Thyroid gland (tissue), 4 donors: ENCODE measurements at regions not wholly inside any gene's neighbourhood (a gene's known extent, or its start where the extent isn't known, plus 50 kb on each side); places are given as distances from the start of the nearest gene placed in this dataset.

Experiments used
- DNase-seq, 2 donors: peaks; one replicate each; pipeline ENCODE4 v3.0.0-alpha.2; 2019
- H3K27ac ChIP-seq, 3 donors: fragments of 200-600 bp; sonication (generic); 1 replicate in 2 of 3; 2 replicates in 1 of 3; pipeline ENCODE4 v1.5.1; 2016 to 2019; ENCODE audit warnings: mild to moderate bottlenecking in 1 of 3, moderate library complexity in 1 of 3
- H3K27me3 ChIP-seq: fragments of 200-600 bp; sonication (generic); one replicate; pipeline ENCODE4 v1.5.1; 2019
- H3K36me3 ChIP-seq, 2 donors: fragments of 200-600 bp; sonication (generic); one replicate each; pipeline ENCODE4 v1.5.1; 2016 to 2019
- H3K4me1 ChIP-seq, 2 donors: fragments of 200-600 bp; sonication (generic); one replicate each; pipeline ENCODE4 v1.5.1; 2017 to 2019
- H3K4me3 ChIP-seq, 3 donors: fragments of 200-600 bp; sonication (generic); replicated peaks in 1 of 3; 1 replicate in 2 of 3; 2 replicates in 1 of 3; pipeline ENCODE4 v1.5.1; 2016; ENCODE audit warnings: mild to moderate bottlenecking in 1 of 3
- H3K9me3 ChIP-seq: fragments of 200-600 bp; sonication (generic); one replicate; pipeline ENCODE4 v1.5.1; 2017
- POLR2A ChIP-seq, 2 donors: fragments of 450-650 bp; IDR thresholded peaks; one replicate each; pipeline ENCODE4 v1.6.1; 2017; ENCODE audit warnings: antibody characterized with exemption in 2 of 2, mild to moderate bottlenecking in 2 of 2, moderate library complexity in 1 of 2
- WGBS, 2 donors: methylation state at CpG; one replicate each; pipeline ENCODE4 v1.1.5; 2017; 5-methylcytosine and 5-hydroxymethylcytosine counted together
- intact Hi-C: fragments of 100-400 bp; cut with DNase I; formaldehyde crosslinking; loops from one replicate; pipeline ENCODE4 v1.15.1; 2023
- TF ChIP-seq, protein P1 (sequence below), 6 experiments: fragments of 200-600 bp in 3 of 6; fragments of 450-650 bp in 3 of 6; sonication (generic) in 3 of 6; IDR thresholded peaks; one replicate each; pipeline ENCODE4 v1.5.1; 2016 to 2019; ENCODE audit warnings: antibody characterized with exemption in 6 of 6, mild to moderate bottlenecking in 2 of 6, inconsistent platforms in 1 of 6, moderate library complexity in 1 of 6

DNA sequence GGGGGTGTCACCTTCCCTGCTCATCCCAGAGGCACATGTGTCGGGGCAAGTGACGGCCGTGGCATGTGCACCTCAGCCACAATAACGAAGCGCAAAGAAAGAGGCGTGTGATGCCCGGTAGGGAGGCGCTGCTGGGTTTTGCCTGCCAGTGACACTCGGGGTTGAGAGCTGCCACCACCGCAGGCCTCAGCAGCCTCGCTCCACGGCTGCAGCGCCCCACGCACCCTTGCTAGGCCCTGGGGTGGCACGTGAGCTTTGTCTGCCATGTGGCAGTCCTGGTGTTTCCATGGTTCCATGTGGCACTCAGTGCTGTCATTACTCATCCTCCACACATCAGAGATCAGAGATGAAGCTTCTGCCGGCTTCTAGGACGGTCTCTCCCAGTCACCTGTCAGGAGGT lies 136.0 kb upstream of the AGAP1 start:
- intact Hi-C loops: no loop called here
- 91 to 98% methylated on average over 7 to 8 of the region's 17 CpGs for WGBS, 2 donors
- Histone ChIP-seq H3K4me3 (no peak overlapping the region), H3K9me3 (no peaks in the 10 kb centered on the region), H3K27ac (no peak overlapping the region), H3K4me1 (no peaks in the 10 kb centered on the region), H3K27me3 (no peaks in the 10 kb centered on the region), H3K36me3 (no peaks in the 10 kb centered on the region)
- TF ChIP-seq, protein P1, sequence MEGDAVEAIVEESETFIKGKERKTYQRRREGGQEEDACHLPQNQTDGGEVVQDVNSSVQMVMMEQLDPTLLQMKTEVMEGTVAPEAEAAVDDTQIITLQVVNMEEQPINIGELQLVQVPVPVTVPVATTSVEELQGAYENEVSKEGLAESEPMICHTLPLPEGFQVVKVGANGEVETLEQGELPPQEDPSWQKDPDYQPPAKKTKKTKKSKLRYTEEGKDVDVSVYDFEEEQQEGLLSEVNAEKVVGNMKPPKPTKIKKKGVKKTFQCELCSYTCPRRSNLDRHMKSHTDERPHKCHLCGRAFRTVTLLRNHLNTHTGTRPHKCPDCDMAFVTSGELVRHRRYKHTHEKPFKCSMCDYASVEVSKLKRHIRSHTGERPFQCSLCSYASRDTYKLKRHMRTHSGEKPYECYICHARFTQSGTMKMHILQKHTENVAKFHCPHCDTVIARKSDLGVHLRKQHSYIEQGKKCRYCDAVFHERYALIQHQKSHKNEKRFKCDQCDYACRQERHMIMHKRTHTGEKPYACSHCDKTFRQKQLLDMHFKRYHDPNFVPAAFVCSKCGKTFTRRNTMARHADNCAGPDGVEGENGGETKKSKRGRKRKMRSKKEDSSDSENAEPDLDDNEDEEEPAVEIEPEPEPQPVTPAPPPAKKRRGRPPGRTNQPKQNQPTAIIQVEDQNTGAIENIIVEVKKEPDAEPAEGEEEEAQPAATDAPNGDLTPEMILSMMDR (IDR thresholded peaks at IDR 0.05): no peak
- TF ChIP-seq POLR2A (IDR thresholded peaks at IDR 0.05): no peak
- DNase-seq: no peak

DNA sequence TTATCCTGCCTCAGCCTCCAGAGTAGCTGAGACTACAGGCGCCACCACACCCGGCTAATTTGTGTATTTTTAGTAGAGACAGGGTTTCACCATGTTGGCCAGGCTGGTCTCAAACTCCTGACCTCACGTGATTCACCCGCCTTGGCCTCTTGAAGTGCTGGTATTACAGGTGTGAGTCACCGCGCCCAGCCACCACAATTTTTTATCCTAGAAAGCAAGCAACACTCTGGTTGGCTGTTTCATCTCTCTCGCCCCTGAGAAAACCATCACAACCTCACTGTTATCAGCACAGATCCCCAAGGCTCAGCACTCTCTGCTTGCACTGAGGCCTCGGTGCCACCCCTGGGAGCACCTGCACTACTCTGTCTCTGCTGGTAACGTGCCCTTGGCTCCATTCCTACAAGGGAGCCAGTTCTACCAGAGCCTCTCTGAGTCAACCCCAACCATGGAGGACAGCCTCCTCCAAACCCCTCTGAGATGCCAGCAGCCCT lies 134.8 kb upstream of the AGAP1 start:
- no peak for DNase-seq
- 94 to 97% methylated on average over 9 of the region's 9 CpGs for WGBS, 2 donors
- H3K9me3 ChIP-seq: no peaks in the 10 kb centered on the region

DNA sequence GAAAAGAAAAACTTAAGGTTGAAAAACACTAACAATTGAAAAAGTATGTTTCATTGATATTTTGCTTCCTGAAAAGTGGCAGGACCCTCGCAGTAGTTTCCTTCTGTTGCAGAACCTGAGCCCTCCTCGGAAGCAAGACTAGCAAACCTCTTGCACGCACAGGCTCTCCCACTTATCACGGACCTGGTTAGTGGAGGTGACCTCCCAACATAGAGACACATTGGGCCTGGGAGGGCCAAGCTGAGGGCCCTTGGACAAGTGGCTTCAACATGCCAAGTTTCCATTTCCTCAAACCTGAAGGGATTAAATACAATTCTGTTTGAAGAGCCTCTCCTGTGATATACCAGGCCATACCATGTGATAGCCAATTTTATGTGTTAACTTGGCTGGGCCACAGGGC lies 133.4 kb upstream of the AGAP1 start:
- intact Hi-C loops: no loop called here
- no peak overlapping the region for H3K4me3 ChIP-seq
- WGBS, 2 donors: 78 to 80% methylated on average over 4 of the region's 4 CpGs

More for the DNA sequence above, 134.8 kb upstream of the AGAP1 start:
- intact Hi-C loops: no loop called here
- Histone ChIP-seq H3K4me1 (no peaks in the 10 kb centered on the region), H3K4me3 (no peak overlapping the region), H3K27ac (no peak overlapping the region), H3K27me3 (no peaks in the 10 kb centered on the region), H3K36me3 (no peaks in the 10 kb centered on the region)
- TF ChIP-seq, protein P1 (IDR thresholded peaks at IDR 0.05): no peak
- no peak for TF ChIP-seq POLR2A (IDR thresholded peaks at IDR 0.05)

DNA sequence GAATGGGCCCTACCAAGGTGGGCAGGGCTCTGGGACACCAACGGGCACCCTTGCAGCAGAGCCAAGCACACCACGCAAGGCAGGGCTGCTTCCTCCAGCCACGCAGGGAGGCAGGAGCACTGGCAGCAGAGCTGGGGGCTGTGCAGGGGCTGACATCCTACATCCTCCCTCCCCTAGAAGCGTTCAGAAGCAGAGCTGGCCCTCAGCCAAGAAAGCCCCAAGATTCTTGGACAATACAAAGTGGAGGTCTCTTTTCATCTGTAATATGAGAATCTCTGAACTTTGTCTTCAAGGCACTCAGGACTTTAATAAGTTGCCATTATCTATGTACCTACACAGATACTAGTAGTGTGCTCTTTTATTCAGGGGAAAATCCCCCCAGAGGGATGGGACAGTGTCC lies 128.1 kb upstream of the AGAP1 start:
- Histone ChIP-seq H3K4me3 (no peak overlapping the region), H3K27ac (no peak overlapping the region), H3K4me1 (no peaks in the 10 kb centered on the region), H3K9me3 (no peaks in the 10 kb centered on the region), H3K36me3 (no peaks in the 10 kb centered on the region), H3K27me3 (no peaks in the 10 kb centered on the region)
- intact Hi-C loops: no loop called here
- TF ChIP-seq, protein P1 (IDR thresholded peaks at IDR 0.05): no peak
- TF ChIP-seq POLR2A (IDR thresholded peaks at IDR 0.05): no peak
- 46 to 48% methylated on average over 4 of the region's 4 CpGs for WGBS, 2 donors
- DNase-seq: no peak

More for the DNA sequence above, 133.4 kb upstream of the AGAP1 start:
- H3K4me1 ChIP-seq: no peaks in the 10 kb centered on the region
- DNase-seq: no peak
- no peaks in the 10 kb centered on the region for H3K27me3 ChIP-seq
- H3K27ac ChIP-seq: no peak overlapping the region
- H3K36me3 ChIP-seq: no peaks in the 10 kb centered on the region
- TF ChIP-seq POLR2A (IDR thresholded peaks at IDR 0.05): no peak
- TF ChIP-seq, protein P1 (IDR thresholded peaks at IDR 0.05): no peak
- H3K9me3 ChIP-seq: no peaks in the 10 kb centered on the region

DNA sequence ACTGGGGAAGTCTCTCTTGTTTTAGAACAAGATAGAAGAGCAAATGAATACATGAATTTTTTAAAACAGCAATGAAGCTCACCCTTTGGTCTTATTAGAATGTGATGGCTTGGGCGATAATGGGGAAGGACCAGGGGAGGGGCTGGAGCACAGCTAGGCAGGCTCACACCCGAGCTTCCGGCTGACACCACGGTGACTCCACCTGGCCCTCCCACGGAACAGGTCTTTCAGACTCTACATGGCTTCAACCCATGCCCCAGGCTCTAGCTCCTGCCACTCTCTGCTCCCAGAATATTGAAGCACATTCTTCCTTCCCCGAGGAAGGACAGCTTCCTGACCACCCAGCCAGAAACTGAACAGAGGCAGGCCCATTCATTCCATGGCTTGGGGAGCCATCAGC lies 127.5 kb upstream of the AGAP1 start:
- Histone ChIP-seq H3K27ac (no peak overlapping the region), H3K9me3 (no peaks in the 10 kb centered on the region), H3K27me3 (no peaks in the 10 kb centered on the region), H3K4me3 (no peak overlapping the region), H3K36me3 (no peaks in the 10 kb centered on the region), H3K4me1 (no peaks in the 10 kb centered on the region)
- 73% methylated on average over 6 of the region's 6 CpGs for WGBS, 2 donors
- DNase-seq: no peak
- no peak for TF ChIP-seq POLR2A (IDR thresholded peaks at IDR 0.05)
- TF ChIP-seq, protein P1 (IDR thresholded peaks at IDR 0.05): no peak
- intact Hi-C loops: no loop called here
